ENCODE measurements at regions not wholly inside any gene's neighbourhood (a gene's known extent, or its start where the extent isn't known, plus 50 kb on each side); places are given as distances from the start of the nearest gene placed in this dataset.

- H3K9me3 ChIP-seq (ENCODE audit: insufficient read depth, low read depth, low read length) = no peaks in the 10 kb centered on the region
- no peaks in the 10 kb centered on the region for H3K27me3 Mint-ChIP-seq (ENCODE audit: low read depth, unreplicated experiment)
- no peaks in the 10 kb centered on the region for H3K4me1 ChIP-seq (ENCODE audit: insufficient read depth, low read length)
- no peak for FAIRE-seq
- H3K4me1 Mint-ChIP-seq (ENCODE audit: low read depth, unreplicated experiment) = no peaks in the 10 kb centered on the region
- H3K27me3 ChIP-seq (ENCODE audit: insufficient read depth, low read length) = no peaks in the 10 kb centered on the region
- H3K27ac Mint-ChIP-seq (ENCODE audit: unreplicated experiment) = no peak overlapping the region
- H3K4me3 ChIP-seq (ENCODE audit: insufficient read depth, low read depth, low read length) = no peak overlapping the region
- no peaks in the 10 kb centered on the region for H3K79me2 ChIP-seq (ENCODE audit: insufficient read depth, low read length)
- H3K9ac ChIP-seq (ENCODE audit: low read length) = no peak overlapping the region
- no peaks in the 10 kb centered on the region for H4K20me1 ChIP-seq (ENCODE audit: insufficient read depth, low read length)
- H3K4me3 Mint-ChIP-seq (ENCODE audit: unreplicated experiment) = no peak overlapping the region
- no peaks in the 10 kb centered on the region for H3K36me3 Mint-ChIP-seq (ENCODE audit: low read depth, unreplicated experiment)
- H2AFZ ChIP-seq (ENCODE audit: low read depth, low read length) = no peak overlapping the region
- no peak for DNase-seq (ENCODE audit: low read depth)
- H3K9me3 Mint-ChIP-seq (ENCODE audit: unreplicated experiment) = no peaks in the 10 kb centered on the region
- TF ChIP-seq EZH2 (IDR thresholded peaks at IDR 0.05; ENCODE audit: insufficient read depth, low read length) = no peak
- no peak for TF ChIP-seq CTCF (IDR thresholded peaks at IDR 0.05; ENCODE audit: insufficient read depth, low read depth, low read length)
- H3K27ac ChIP-seq (ENCODE audit: low read depth, low read length) = no peak overlapping the region
- no peaks in the 10 kb centered on the region for H3K36me3 ChIP-seq (ENCODE audit: insufficient read depth, low read length)
- no peak overlapping the region for H3K4me2 ChIP-seq (ENCODE audit: low read length)
These were observed 2370.4 kb upstream of the TENM3 start for GRCh38 chr4:179872755-179873154.

GRCh38 chr4:179880756-179881155, 2362.4 kb upstream of the TENM3 start:
- H3K27me3 ChIP-seq (ENCODE audit: insufficient read depth, low read length) = no peaks in the 10 kb centered on the region
- no peaks in the 10 kb centered on the region for H3K4me1 Mint-ChIP-seq (ENCODE audit: low read depth, unreplicated experiment)
- H3K36me3 Mint-ChIP-seq (ENCODE audit: low read depth, unreplicated experiment) = no peaks in the 10 kb centered on the region
- DNase-seq (ENCODE audit: low read depth) (no peak), FAIRE-seq (no peak)
- no peak overlapping the region for H3K27ac Mint-ChIP-seq (ENCODE audit: unreplicated experiment)
- H3K9me3 Mint-ChIP-seq (ENCODE audit: unreplicated experiment) = no peaks in the 10 kb centered on the region
- no peak overlapping the region for H3K4me3 Mint-ChIP-seq (ENCODE audit: unreplicated experiment)
- H3K27me3 Mint-ChIP-seq (ENCODE audit: low read depth, unreplicated experiment) = no peaks in the 10 kb centered on the region
- TF ChIP-seq EZH2 (IDR thresholded peaks at IDR 0.05; ENCODE audit: insufficient read depth, low read length) (no peak), CTCF (IDR thresholded peaks at IDR 0.05; ENCODE audit: insufficient read depth, low read depth, low read length) (no peak)
- no peak overlapping the region for H3K27ac ChIP-seq (ENCODE audit: low read depth, low read length)
- H3K4me3 ChIP-seq (ENCODE audit: insufficient read depth, low read depth, low read length) = no peak overlapping the region
- H3K79me2 ChIP-seq (ENCODE audit: insufficient read depth, low read length) = no peaks in the 10 kb centered on the region
- H2AFZ ChIP-seq (ENCODE audit: low read depth, low read length) = no peak overlapping the region
- H4K20me1 ChIP-seq (ENCODE audit: insufficient read depth, low read length) = no peaks in the 10 kb centered on the region
- no peak overlapping the region for H3K4me2 ChIP-seq (ENCODE audit: low read length)
- no peak overlapping the region for H3K9ac ChIP-seq (ENCODE audit: low read length)
- H3K4me1 ChIP-seq (ENCODE audit: insufficient read depth, low read length) = no peaks in the 10 kb centered on the region
- no peaks in the 10 kb centered on the region for H3K9me3 ChIP-seq (ENCODE audit: insufficient read depth, low read depth, low read length)
- H3K36me3 ChIP-seq (ENCODE audit: insufficient read depth, low read length) = no peaks in the 10 kb centered on the region

- DNase-seq (ENCODE audit: low read depth) (peak; percentile 20), FAIRE-seq (no peak)
- no peaks in the 10 kb centered on the region for H3K4me1 Mint-ChIP-seq (ENCODE audit: low read depth, unreplicated experiment)
- H3K36me3 Mint-ChIP-seq (ENCODE audit: low read depth, unreplicated experiment) = no peaks in the 10 kb centered on the region
- H3K36me3 ChIP-seq (ENCODE audit: insufficient read depth, low read length) = no peaks in the 10 kb centered on the region
- no peaks in the 10 kb centered on the region for H4K20me1 ChIP-seq (ENCODE audit: insufficient read depth, low read length)
- H3K4me2 ChIP-seq (ENCODE audit: low read length) = no peak overlapping the region
- H3K9me3 ChIP-seq (ENCODE audit: insufficient read depth, low read depth, low read length) = no peaks in the 10 kb centered on the region
- no peak overlapping the region for H3K4me3 Mint-ChIP-seq (ENCODE audit: unreplicated experiment)
- H3K27ac ChIP-seq (ENCODE audit: low read depth, low read length) = no peak overlapping the region
- no peak overlapping the region for H3K9ac ChIP-seq (ENCODE audit: low read length)
- no peak overlapping the region for H3K27ac Mint-ChIP-seq (ENCODE audit: unreplicated experiment)
- H3K79me2 ChIP-seq (ENCODE audit: insufficient read depth, low read length) = no peaks in the 10 kb centered on the region
- H3K4me1 ChIP-seq (ENCODE audit: insufficient read depth, low read length) = no peaks in the 10 kb centered on the region
- no peak for TF ChIP-seq CTCF (IDR thresholded peaks at IDR 0.05; ENCODE audit: insufficient read depth, low read depth, low read length)
- TF ChIP-seq EZH2 (IDR thresholded peaks at IDR 0.05; ENCODE audit: insufficient read depth, low read length) = no peak
- H3K4me3 ChIP-seq (ENCODE audit: insufficient read depth, low read depth, low read length) = no peak overlapping the region
- no peak overlapping the region for H2AFZ ChIP-seq (ENCODE audit: low read depth, low read length)
- no peaks in the 10 kb centered on the region for H3K27me3 ChIP-seq (ENCODE audit: insufficient read depth, low read length)
- no peaks in the 10 kb centered on the region for H3K9me3 Mint-ChIP-seq (ENCODE audit: unreplicated experiment)
- H3K27me3 Mint-ChIP-seq (ENCODE audit: low read depth, unreplicated experiment) = no peaks in the 10 kb centered on the region
These were observed 2349.0 kb upstream of the TENM3 start for GRCh38 chr4:179894066-179894778.
